HT1080 (cell line): ENCODE measurements at regions not wholly inside any gene's neighbourhood (a gene's known extent, or its start where the extent isn't known, plus 50 kb on each side); places are given as distances from the start of the nearest gene placed in this dataset.

Experiments used
- DNase-seq: peaks from one replicate; pipeline ENCODE4 v3.0.0-alpha.2; 2015; ENCODE audit warnings: low read depth

- DNase-seq: no peak
These were observed 361.5 kb downstream of the LPIN1 start for GRCh38 chr2:12107939-12108338.

DNA sequence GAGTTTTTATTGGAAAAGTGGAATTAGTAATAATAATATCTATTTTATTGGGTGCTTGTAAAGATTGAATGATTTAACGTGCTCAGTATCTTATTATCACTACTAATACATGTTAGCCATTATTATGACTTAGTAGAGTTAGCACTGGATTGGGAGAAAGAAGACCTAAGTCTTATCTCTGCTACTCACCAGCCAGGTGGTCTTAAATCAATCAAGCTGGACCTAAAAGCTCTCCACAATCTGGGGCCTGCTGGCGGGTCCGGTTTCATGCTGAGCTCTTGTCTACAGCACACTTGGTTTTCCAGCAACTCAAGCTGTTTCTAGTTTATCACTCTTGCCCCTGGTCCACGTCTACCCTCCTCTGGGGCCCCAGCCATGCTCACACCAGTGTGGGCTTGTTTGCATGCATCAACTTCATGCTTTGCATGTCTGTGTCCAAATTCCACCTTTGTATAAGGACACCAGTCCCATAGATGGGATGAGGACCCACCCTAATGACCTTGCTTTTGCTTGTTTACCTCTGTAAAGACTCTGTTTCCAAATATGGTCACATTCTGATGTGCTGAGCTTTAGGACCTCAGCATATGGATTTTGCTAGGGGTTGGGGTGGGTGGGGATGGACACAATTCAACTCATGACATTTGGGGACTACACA lies 363.1 kb downstream of the LPIN1 start:
- no peak for DNase-seq

DNA sequence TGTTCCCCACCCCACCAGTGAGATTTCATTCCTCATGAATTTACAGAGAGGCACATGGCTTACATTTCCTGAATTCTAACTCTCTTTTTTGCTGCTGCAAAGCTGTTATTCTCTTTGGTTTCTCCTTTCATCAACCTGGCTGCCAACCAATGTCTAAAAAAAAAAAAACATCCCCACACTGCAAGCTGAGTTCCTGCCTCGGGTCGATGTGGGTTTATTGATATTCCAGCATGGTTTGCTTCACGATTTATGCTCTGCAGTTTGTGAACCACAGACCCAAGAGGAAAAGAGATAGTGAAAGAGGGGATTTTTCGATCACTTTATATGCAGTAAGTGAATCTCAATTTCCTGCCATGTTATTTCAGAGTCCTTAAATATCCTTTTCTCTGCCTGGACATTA lies 363.6 kb downstream of the LPIN1 start:
- DNase-seq: no peak

DNA sequence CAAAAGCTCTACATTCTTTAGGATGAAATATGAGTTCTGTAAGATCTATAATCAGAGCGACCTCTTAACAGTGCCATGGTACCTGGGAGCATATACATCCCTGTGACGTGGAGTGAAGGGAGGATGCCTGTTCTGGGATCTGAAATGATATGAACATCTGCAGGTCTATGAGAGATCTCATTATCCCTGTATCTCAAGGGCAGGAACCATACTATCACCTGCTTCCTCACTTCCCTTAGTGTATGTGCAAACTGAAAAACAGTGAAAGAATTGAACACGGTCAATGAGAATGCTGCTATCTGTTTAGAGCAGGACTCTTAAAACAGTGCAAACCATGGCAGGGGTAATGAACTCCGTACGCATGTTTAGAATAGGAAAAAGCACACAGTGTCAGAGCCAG lies 364.0 kb downstream of the LPIN1 start:
- DNase-seq: no peak

DNA sequence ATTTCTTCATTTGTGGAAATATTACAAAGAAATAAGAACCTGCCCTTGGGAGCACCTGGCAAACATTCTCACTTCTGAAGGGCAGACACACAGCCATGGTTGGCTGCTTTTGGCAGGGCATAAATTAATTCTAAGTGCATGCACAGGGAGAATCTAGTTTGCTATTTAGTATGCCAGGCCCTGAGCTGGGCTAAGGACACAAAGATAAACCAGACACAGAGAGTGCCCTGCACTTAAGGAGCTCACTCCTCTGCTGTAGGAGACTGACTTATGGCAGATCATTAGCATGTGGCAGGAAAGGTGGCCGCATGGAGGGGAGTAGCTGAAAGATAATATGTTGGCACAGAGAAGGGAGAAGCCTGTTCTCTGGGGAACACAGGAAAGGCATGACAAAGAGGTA lies 367.0 kb downstream of the LPIN1 start:
- DNase-seq: no peak

DNA sequence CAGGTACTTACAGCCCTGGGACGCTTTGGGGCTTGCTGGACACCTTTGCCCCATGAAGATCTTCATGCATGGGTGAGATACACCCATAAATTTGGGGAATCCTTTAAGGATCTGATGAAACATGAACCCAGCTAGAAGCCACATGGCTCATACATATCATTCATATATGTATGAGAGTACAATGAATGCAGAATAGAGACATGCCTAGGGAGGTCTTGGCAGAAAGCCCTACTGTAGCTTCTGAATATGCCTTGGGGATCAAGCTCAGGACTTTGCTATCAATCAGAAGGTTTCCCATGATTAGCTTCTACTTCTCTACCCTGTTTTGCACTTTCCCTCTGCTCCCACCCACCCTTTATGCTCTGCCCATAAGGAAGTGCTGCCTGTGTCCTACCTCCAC lies 368.4 kb downstream of the LPIN1 start:
- DNase-seq: no peak

DNA sequence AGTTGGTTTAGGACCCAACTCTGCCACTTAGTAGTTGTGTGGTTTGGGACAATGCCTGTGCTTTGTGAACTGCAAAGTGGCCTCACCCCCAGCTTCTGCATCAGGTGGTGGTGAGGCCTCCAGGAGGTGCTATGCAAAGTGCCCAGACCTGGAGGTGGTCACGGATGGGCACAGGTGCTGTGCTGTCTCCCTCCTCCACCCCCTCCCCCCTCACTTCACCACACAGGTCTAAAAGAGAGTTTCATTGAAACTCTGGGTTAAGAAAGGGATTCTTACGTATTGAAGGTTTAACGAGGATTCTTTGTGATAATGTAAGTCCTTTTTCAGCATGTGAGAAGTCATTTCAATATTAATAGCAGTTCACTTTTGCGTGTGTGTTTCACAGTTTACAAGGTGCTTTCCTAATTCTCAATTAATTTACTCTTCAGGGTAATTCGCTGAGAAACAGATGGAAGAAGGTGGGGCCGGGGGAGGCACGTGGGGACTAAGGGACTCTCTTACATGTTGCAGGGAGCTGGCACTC lies 369.9 kb downstream of the LPIN1 start:
- DNase-seq: no peak

GRCh38 chr2:12119841-12120240 lies 373.4 kb downstream of the LPIN1 start:
- DNase-seq: peak; percentile 88

DNA sequence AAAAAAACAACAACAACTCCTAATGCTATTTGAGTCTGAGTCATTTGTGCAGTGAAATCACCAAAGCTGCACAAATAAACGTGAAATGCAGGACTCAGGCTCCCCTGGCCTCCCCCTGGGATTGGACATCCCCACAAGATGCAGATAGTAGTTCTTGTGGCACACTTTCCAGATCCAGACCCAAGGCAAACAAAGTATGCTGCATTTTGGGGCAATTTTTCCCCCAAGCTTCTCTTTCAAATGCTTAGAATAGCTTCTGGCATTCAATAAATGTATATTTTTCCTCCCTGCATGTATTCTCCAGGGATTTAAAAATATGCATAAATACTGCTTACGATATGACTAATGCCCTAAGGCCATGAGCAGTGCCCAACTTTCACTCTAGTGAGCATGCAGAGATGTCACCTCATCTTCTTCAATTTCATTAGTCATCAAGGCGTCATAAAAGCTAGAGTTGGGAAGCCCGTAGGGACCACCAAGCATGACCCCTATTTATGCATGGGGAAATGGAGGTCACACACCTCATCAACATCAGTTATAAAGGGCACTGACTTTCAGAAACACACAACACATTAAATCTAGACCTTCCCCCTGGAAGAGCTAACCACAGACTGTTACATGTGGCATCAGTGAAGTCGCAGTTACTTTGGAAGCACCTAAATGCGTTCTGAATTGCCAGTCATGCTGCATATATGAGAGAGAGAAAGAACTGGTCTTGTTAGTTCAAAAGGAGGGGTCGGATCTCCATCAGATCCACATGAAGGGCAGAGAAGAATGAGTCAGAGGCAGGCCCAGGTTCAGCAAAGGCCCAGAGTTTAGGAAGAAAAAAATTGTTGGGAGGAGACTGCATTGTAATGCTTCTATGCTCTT lies 374.1 kb downstream of the LPIN1 start:
- DNase-seq: peak; percentile 75

DNA sequence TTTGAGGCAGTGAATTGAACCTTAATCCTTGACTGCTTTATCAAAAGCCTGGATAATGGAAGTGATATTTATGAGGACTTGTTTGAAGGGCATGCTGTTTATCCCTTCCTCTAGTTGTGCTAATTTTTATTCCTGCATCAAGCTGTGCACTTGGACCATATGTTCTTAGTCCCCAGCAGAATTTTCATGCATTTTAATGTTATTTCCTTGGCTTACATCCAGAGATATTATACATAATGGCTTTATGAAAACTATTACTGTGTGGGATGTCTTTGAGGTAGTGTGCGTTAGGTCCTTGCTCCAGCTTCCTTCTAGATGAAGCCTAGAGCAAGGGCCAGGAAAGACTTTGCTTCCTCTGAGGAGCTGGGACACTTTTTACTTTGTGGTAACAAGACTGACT lies 378.4 kb downstream of the LPIN1 start:
- no peak for DNase-seq

DNA sequence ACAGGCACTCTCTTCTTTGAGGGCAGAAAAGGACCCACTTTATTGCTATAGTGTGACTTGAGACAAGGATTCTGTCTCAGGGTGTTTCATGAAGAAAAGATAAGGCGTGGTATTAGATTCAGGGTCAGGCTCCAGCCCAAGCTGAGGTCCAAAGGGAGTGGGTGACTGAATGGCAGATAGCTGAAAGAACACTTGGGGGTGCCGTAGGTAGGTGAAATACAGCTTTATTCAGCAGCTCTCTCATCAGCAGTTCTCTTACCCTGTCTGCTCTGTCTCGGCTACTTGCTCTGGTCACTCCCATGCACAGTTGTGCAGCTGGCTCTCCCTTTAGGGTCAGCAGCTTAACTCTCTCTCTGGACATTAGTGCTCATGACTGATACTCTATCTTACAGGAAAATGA lies 379.9 kb downstream of the LPIN1 start:
- no peak for DNase-seq

- no peak for DNase-seq
These were observed 381.2 kb downstream of the LPIN1 start for GRCh38 chr2:12127638-12128037.

- DNase-seq: no peak
These were observed 385.5 kb downstream of the LPIN1 start for GRCh38 chr2:12131975-12132374.

- no peak for DNase-seq
These were observed 395.3 kb downstream of the LPIN1 start for GRCh38 chr2:12141618-12142258.

- DNase-seq: no peak
These were observed 405.3 kb downstream of the LPIN1 start for GRCh38 chr2:12151716-12152115.

- no peak for DNase-seq
These were observed 406.5 kb downstream of the LPIN1 start for GRCh38 chr2:12152888-12153287.

DNA sequence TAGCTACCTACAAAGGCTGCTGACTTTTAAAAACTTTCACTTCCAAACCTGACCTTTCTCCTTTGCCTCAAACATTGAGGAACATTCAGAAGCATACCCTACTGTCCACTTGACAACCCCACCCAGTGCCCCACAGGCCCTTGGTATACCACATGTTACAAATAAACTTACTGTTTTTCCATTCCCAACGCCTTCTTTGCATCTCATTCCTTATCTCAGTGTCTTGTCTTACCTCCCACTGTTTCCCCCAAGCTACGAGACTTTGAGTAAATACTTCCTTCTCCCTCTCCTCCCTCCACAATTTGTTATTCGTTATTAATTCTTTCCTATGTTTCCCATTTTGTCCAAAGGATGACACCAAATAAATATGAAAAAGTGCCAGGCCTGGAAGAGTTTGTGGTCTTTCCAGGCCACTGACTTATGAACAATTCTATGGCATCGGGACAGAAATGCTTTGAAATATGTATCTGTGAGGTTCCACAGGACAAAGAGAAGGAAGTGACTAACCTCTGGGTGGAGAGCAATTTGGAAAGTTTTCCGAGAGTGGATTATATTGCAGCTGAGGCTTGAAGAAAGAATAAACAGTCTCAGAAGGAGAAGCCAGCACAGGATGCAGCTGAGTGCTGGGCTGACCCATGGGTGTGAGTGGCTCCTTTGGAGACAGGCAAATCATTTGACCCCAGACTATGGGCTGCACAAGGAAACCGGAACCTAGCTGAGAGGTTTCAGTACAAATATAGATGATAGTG lies 409.0 kb downstream of the LPIN1 start:
- peak; percentile 93 for DNase-seq

DNA sequence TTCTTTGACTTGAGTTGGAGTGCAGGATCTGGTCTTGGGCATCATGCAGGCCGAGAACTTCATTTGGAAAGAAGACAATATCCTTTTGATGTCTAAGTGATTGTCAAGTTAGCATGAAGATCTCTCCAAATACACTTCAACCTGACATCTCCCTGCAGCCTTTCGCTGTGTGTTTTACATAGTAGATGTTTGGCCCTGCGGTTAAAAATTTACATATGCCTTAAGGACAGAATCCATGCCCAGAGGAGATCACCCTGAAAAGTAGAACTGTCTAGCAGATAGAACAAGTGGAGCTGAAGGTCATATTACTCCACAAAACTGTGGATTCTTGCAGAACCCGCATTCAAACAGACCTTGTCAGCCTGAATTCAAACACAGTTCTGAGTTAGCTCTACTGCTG lies 409.9 kb downstream of the LPIN1 start:
- DNase-seq: no peak

- no peak for DNase-seq
These were observed 414.7 kb downstream of the LPIN1 start for GRCh38 chr2:12161085-12161484.

GRCh38 chr2:12162269-12163247 lies 416.1 kb downstream of the LPIN1 start:
- DNase-seq: no peak
